ENCODE measurements at regions not wholly inside any gene's neighbourhood (a gene's known extent, or its start where the extent isn't known, plus 50 kb on each side); places are given as distances from the start of the nearest gene placed in this dataset.

DNA sequence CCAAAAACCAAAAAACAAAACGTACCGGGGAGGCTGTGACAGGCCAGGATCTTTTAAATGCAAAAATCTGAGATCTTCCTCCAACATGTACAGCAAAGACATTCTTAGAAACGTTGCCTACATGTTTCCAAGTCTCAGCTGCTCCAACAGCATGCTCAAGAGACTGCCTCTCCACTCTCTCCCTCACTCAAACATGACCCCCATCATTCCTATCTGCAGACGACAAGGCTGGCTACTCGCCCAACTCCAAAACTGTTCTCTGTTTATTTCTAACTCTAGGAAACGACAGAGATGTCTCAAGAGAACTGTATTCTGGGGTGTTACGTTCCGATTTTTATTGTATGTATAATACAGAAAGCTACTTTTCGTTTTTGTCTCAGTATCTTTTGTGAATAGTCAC, 57.5 kb upstream of the TMCC3 start:
- DNase-seq (no peak), ATAC-seq (ENCODE audit: poor library complexity) (peak; percentile 76)
- intact Hi-C loops (cut with DNase I), result no loop called here

DNA sequence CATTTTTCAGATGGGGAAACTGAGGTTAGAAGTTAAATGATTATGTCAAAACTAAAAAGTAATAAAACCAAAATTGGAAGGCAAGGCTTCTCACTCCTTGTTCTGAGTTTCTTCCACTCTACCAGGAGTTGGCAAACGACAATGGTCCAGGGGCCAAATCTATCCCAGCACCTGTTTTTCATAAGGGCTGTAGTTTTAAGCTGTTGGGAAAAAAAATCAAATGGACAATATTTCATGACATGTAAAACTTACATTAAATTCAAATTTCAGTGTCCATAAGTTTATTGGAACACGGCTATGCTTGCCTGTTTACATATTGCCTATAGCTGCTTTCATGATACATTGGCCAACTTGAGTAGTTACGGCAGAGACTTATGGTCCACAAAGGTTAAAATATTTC, 56.7 kb upstream of the TMCC3 start:
- DNase-seq (no peak), ATAC-seq (ENCODE audit: poor library complexity) (no peak)
- intact Hi-C loops (cut with DNase I), result no loop called here

- no peak for DNase-seq
- ATAC-seq (ENCODE audit: poor library complexity), result no peak
- intact Hi-C loops (cut with DNase I), result no loop called here
These were observed 55.9 kb upstream of the TMCC3 start for GRCh38 chr12:94706250-94706661.

GRCh38 chr12:94705676-94706075, 55.3 kb upstream of the TMCC3 start:
- DNase-seq (no peak), ATAC-seq (ENCODE audit: poor library complexity) (no peak)
- intact Hi-C loops (cut with DNase I), result no loop called here

DNA sequence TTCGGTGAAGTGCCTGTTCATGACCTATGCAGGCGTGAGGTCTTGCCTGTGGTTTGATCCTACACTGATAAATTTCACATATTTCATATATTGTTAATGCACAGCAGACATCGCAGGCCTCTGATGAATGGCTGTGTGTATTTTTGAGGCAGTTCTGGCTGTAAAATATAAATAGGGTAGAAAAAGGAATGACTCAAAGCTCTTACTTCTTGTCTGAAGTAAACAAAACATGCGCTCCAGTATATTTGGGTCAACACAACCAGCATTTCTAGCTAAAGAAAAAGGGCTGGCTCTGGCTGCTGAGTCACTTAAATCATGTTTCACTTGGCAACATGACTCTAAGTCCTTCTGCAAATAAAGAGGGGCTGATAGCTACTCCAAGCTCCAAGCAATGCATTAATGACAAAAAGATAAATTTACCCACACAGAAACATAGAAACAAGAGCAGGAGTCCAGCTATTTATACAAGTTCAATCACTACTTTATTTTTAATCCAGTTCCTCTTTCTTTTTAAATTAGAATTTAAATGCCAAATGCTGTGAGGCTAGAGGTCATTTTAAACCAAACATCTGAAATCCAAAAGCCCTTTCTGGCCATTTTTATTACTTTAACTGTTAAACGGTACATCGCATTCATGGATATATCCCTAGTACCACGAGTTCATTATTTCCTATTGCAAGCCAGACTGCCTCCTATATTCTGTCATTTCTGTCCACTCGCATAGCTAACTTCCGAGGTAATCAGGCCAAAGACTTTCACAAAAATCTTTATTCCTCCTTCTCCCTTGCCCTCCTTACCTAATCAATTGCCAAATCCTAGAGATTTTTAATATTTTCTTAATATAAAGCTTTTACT, 54.3 kb upstream of the TMCC3 start:
- intact Hi-C loops (cut with DNase I), result no loop called here
- no peak for DNase-seq
- ATAC-seq (ENCODE audit: poor library complexity), result peak; percentile 67

DNA sequence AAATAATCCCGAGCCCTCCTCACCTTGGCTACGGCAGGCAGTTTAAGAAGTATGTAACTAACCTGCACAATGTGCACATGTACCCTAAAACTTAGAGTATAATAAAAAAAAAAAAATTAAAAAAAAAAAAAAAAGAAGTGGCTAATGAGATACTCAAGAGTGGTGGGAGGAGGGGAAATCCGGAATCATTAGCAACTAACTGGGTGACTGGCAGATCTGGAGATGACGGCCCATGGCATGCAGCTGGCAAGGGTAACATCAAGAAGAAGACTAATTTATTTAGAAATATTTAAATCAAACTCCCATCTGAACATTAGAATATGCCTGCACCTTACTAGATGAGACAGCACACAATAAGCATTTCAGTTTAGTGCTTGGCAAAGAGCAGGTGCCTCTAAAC, 52.3 kb upstream of the TMCC3 start:
- no peak for ATAC-seq (ENCODE audit: poor library complexity)
- DNase-seq, result no peak
- intact Hi-C loops (cut with DNase I), result no loop called here

DNA sequence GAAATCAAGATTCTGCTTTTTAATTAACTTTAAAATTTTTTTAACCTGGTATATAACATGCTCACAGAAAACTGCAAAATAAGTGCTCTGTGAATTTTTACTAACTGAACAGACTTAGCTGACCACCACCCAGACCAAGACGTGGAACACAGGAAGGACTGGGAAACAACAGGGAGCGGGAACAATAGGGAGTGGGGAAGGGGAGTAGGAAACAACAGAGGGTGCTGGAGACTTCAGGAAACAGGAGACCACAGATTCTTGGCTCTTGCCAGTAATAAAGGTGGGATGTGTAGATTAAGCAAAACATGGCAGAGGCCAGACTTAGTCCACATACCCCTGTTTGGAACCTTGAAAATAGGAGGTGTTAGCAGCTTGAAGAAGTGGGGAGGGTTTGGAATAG, 51.4 kb upstream of the TMCC3 start:
- DNase-seq, result no peak
- no peak for ATAC-seq (ENCODE audit: poor library complexity)
- intact Hi-C loops (cut with DNase I), result no loop called here

DNA sequence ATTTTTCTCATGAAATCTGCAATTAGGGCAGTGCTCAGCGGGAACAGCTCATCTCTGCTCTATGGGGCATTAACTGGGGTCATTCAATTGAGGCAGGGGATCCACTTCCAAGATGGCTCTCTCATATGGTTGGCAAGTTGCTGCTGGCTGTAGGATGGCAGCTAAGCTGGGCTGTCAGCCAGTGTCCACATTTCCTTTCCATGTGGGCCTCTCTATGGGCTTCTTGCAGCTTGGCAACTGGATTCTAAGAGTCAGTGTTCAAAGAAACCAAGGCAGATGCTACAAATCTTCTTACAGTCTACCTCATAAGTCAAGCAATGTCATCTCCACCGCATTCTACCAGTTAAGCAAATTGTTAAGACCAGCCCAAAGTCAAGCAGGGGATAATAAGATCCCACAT, 50.3 kb upstream of the TMCC3 start:
- ATAC-seq (ENCODE audit: poor library complexity), result no peak

More for the DNA sequence above, 50.3 kb upstream of the TMCC3 start:
- intact Hi-C loops (cut with DNase I), result no loop called here
- no peak for DNase-seq

Data from Right ventricle myocardium superior (tissue), 1 donor.